Stimulated activated CD4-positive, alpha-beta T cell treated with anti-CD3 and anti-CD28 coated beads, Interleukin-1b, Interleukin-23, amount 100 ng/mL, for 24 hours (primary cell): ENCODE measurements at regions not wholly inside any gene's neighbourhood (a gene's known extent, or its start where the extent isn't known, plus 50 kb on each side); places are given as distances from the start of the nearest gene placed in this dataset.

ENCODE experiments used
- DNase-seq, 4 experiments: peaks; one replicate each; pipeline ENCODE4 v3.0.0-alpha.2; 2020; ENCODE audit warnings: low read depth in 4 of 4, low spot score in 1 of 4

DNA sequence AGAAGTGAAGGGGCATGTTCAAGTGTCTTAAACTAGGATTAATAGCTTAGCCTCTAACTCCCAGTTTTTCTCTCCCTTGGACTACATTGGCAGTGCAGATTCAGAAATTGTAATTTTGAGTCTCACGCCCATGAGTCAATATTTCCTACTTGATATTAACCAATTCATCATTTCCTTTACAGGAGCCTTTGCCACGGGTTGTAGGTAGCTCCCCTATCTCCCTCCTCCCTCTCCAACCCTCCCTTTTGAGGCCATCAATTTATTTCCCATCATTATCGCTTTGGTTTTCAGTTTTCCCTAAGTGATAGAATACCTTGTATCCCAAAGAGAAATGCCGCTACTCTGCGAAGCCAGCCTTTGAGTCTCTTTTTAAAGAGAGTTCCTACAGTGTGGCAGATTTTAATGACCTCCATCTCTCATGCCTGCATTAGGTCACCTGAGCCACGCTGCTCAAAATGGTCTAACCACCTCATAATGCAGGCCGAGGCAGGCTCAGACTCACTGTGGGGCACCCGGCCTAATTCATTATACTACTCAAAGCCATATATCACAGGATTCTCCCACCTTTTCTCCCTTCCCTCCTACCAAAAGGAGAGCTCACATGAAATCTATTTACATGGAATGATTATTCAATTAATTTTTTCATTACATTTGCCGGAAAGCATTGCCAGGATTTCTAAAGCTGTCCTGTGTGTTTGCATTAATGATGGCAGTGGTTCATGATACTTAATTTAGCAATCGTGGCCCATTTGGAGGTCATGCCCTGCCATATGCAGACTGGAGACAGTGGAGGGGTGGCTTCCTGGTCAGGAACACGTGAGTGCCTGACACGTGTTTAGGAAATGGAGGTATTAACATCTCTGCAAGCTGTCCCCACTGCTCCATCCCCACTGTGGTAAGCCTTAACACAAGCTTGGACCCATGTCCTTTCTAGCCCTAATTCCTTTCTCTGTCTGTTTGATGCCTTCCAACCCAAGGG is 448.2 kb upstream of the AUTS2 start:
- DNase-seq: no peak

GRCh38 chr7:69162326-69162725 is 435.9 kb upstream of the AUTS2 start:
- no peak for DNase-seq

DNA sequence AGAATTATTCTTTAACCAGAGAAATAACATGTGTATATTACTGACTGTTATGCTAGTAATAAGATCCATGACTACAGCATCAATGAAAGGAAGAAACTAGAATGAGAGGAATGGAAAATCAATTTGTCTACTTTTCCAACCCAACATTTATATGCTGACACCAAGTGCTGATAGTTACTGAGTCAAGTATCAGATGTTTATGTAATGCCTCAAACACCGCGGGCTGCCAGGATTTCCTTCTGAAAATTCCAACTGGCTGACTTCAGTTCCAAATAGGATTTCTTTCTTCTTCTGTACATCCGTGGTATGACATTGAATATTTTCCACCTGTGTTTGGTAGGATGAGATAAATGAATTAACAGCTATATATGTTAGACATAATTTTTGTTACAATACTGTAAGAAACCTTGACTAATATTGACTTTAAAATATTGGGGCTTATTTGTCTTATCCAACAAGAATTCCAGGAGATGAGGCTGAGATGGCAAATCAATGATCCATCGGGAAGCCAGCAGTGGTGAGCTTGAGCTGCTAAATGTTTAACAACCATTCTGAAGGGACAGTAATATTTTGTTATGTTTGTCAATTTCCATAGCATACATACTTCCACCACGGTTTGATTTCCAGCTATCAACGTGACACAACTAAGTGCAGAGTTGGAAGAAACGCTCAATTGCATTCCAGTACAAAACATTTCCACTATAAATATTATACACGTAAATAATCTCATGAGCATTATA is 435.2 kb upstream of the AUTS2 start:
- no peak for DNase-seq

DNA sequence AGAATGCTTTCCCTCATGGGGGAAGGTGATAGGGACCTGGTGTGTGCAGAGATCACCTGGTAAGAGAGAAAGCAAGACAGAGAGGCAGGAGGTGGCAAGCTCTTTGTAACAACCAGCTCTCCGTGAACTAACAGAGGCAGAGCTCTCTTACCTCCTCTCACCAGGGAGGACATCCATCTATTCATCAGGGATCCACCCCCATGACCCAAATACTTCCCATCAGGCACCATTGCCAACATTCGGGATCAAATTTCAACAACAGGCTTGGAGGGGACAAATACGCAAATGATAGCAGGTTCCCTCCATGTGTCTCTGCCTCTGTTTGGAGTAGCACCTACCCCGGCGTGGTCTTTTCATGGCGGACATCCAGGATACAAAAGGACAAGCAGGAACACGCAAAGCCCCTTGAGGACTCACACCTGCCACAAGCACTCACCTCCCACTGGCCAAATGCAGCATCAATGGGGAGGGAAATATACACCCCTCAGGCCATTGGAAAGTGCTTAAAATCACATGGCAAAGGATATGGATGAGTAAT is 431.2 kb upstream of the AUTS2 start:
- DNase-seq: no peak

- no peak for DNase-seq
Measured at GRCh38 chr7:69169386-69169785, 428.9 kb upstream of the AUTS2 start.

GRCh38 chr7:69172357-69173077 is 425.8 kb upstream of the AUTS2 start:
- no peak for DNase-seq

DNA sequence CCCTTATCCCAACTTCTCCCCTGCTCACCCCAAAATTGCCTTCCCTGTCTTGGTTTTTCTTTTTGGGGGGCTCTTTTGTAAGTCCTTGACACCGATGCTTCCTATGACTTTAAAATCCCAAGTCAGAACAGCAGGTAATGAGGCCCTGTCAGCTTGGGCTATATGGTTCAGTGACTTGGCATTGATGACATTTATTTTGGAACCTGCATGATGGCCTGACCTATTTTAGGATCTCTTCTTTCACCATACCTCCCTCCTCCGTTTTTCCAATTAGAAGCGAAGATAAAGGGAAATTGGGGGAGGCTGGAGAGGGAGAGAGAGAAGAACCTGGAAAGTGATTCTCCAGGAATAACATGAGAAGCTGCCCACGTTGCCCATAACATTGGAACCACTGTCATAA is 424.9 kb upstream of the AUTS2 start:
- no peak for DNase-seq

GRCh38 chr7:69173846-69174245 is 424.4 kb upstream of the AUTS2 start:
- DNase-seq: no peak

- no peak for DNase-seq
Measured at GRCh38 chr7:69176841-69177240, 421.4 kb upstream of the AUTS2 start.

DNA sequence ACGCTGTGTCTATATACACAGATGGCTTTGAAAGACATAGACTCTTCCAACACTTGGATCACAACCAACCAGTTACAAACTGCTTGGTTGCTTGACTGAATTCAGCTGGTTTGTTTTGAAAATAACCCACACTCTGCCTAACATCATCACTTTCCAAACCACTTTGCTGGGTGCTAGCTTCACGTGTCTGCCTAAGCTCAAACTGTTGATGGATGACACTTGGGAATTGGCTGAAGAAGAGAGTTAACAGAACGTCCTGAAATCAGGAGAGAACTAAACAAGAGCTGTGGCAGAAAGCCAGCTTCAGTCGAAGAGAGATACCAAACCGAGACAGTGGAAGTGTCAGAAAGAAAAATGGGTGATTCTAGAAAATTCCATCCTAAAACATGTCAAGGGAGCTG is 420.8 kb upstream of the AUTS2 start:
- no peak for DNase-seq

- DNase-seq: no peak
Measured at GRCh38 chr7:69177941-69178494, 420.3 kb upstream of the AUTS2 start.

DNA sequence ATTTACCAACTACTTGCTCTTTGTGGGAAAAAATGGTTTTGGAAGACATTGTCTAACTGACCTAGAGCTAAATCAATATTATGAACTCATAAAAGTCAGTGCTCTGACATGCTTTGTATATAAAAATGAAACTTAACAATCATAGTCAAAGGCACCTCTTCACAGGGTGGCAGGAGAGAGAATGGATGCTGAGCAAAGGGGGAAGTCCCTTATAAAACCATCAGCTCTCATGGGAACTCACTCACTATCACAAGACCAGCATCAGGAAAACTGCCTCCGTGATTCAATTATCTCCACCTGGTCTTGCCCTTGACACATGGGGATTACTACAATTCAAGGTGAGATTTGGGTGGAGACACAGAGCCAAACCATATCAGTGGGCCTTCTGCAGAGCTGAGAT is 417.6 kb upstream of the AUTS2 start:
- DNase-seq: no peak

DNA sequence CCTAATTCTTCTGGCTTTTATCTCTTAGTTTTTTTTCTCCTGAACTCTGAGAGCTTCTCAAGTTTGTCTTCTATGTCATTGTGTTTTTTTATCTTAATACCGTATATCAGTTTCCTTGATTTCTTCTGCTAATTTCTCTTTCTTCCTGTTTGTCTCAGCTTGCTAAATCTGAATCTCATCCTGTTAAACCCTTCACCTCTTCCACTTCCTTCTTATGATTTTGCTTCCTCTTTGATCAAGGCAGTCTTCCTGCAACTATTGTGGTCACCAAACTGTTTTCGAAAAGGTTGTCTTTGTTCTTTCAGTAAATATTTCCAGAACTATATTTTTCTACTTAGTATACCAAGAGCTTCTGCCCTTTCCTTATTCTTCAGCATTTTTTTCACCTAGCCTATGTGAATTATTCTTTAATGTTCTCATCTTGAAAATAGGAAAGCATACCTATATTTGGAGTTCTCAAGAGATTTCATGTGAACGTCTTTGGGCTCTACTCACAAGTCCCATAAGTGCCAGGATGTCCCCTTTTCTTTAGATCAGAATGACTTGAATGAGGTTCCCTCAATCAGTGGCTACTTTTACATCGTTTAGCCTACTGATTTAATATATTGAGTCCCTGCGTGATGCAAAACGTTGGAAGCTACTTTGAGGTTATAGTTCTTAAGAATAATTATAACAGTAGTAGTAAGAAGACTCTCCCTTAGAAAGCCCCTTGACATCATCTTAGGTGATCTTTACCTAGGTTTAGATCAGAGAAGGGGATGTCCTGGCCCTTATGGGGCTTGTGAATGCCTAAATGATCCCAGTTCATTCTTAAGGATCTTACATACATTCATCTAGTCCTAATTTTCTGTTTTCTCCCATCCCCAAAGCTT is 415.4 kb upstream of the AUTS2 start:
- no peak for DNase-seq

DNA sequence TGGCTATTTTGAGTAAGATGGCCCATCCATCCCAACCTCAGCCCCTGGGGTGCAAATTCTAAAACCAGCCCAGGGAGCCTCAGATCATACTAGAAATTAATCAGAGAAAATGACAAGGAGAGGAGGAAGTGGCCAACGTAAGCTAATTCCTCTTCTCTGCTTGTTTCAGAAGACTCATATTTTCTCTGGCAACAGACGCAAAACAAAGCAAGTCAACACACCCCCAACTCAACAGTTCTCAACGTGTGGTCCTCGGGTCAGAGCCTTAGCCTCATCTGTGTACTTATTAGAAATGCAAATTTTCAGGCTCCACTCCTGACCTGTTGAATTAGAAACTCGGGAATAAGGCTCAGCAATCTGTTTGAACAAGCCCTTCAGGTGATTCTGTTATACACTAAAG is 413.9 kb upstream of the AUTS2 start:
- DNase-seq: no peak

DNA sequence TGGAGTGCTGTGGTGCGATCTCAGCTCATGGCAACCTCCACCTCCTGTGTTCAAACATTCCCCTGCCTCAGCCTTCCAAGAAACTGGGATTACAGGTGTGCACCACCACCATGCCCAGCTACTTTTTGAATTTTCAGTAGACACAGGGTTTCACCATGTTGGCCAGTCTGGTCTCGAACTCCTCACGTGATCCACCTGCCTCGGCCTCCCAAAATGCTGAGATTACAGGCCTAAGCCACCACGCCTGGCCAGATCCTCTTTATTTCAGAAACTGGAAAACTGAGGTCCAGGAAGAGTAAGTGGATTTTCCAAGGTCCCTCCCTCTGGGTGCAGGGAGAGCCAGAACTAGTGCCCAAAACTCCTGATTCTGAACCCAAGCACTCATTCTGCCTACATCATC is 413.1 kb upstream of the AUTS2 start:
- DNase-seq: no peak

DNA sequence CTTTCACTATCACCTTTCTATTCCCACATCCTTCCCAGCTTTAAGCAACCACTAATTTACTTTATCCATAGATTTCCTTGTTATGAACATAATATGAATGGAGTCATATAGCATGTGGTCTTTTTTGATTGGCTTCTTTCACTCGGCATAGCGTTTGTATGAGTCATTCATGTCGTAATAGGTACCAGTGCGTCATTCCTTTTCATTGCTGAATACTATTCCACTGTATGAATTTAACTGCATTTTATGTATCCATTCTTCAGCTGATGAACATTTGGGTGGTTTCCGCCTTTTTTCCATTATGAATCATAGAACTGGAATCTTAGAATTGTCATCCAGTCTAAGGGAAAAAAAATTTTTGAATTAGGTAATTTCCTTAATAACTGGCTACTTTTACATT is 411.3 kb upstream of the AUTS2 start:
- no peak for DNase-seq

DNA sequence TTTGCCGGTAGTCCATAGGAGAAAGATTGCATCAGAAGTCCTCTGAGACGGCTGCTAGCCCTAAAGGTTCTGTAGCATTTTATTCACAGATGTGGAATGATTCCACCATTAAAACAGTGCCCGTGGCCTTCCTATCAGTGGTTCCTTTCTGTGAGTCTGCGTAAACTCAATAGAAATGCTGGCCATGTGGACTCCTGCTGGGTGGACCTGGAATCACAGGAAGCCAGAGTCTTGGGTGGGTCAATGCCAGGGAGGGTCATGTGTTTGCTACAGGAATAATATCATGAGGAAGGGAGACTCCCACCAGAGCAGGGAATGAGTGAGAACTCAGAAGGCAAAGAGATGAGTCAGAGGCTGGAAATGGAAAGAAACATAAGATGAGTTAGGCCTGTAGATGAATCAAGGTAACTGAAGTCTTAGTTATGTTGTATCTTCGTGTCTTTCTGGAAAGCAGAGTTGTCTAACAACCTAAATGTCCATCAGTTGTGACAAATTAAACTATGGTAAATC is 410.4 kb upstream of the AUTS2 start:
- DNase-seq: no peak

DNA sequence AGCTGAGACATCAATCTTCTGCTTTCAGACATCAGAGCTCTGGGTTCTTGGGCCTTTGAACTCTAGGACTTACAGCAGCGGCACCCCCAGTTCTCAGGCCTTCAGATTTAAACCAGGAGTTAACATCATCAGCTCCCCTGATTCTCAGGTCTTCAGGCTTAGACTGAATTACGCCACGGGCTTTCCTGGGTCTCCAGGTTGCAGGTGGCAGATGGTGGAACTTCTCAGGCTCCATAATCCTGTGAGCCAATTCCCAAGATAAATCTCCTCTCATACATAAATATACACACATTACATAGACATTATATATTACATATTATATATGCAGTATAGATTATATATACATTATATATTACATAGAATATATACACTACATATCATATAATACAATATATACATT is 408.9 kb upstream of the AUTS2 start:
- DNase-seq: no peak

DNA sequence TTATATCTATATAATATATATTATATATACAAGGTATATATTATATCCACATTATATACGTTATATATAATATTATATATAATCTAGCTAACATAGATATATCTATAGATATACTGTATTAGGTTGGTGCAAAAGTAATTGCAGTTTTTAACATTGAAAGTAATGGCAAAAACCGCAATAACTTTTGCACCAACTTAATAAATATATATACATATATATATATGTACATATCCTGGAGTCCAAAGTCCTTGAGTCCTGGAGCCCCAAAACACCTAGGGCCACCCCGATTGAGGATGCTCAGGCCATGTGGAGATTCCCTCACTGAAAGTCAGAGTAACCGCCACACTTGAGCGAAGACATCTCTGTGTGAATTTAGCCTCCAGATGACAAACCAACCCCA is 408.2 kb upstream of the AUTS2 start:
- no peak for DNase-seq

DNA sequence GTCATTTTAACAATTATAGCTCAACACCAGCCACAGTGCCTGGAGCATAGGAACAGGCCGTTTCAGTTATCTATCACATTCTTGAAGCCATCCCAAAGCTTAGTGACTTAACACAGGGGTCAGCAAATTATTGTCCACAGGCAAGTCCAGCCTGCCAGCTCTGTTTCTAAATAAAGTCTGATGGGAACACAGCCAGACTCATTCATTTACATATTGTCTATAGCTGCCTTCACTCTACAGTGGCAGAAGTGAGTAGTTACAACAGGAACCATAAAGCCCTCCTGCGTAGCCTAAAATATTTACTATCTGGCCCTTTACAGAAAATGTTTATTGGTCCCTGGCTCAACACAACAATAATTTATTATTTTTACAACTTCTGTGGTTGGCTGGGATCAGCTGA is 407.5 kb upstream of the AUTS2 start:
- DNase-seq: no peak
